Fibroblast of lung (primary cell): ENCODE measurements at regions not wholly inside any gene's neighbourhood (a gene's known extent, or its start where the extent isn't known, plus 50 kb on each side); places are given as distances from the start of the nearest gene placed in this dataset.

Source experiments
- DNase-seq, 2 donors: peaks; one replicate each; pipeline versions ENCODE4 v3.0.0 to v3.0.0-alpha.2; 2010; ENCODE audit warnings: low read depth in 2 of 2
- H2AFZ ChIP-seq: 2 replicates; pipeline ENCODE4 v1.5.1; 2012; ENCODE audit warnings: low read length, control low read depth, inconsistent platforms
- H3K27ac ChIP-seq: 2 replicates; pipeline ENCODE4 v1.5.1; 2011; ENCODE audit warnings: low read length, control low read depth; ENCODE audit not compliant: insufficient read depth
- H3K27me3 ChIP-seq: 2 replicates; pipeline ENCODE4 v1.5.1; 2011; ENCODE audit warnings: mild to moderate bottlenecking, low read length; ENCODE audit not compliant: control insufficient read depth, insufficient read depth
- H3K36me3 ChIP-seq: 2 replicates; pipeline ENCODE4 v1.5.1; 2011; ENCODE audit warnings: low read length; ENCODE audit not compliant: control insufficient read depth, insufficient read depth
- H3K4me1 ChIP-seq: 2 replicates; pipeline ENCODE4 v1.5.1; 2011; ENCODE audit warnings: low read length; ENCODE audit not compliant: control insufficient read depth, insufficient read depth; ENCODE audit errors: extremely low read depth
- H3K4me2 ChIP-seq: 2 replicates; pipeline ENCODE4 v1.5.1; 2011; ENCODE audit warnings: low read length, control low read depth; ENCODE audit not compliant: insufficient read depth; ENCODE audit errors: extremely low read depth
- H3K4me3 ChIP-seq, 4 experiments: fragments of 200-600 bp in 1 of 4; sonication (generic) in 1 of 4; replicated peaks in 1 of 4; 2 replicates each; pipeline ENCODE4 v1.5.1; 2011 to 2016; ENCODE audit warnings: low read length in 4 of 4, low read depth in 3 of 4, mild to moderate bottlenecking in 3 of 4, control low read depth in 2 of 4, inconsistent platforms in 1 of 4, mixed read lengths in 1 of 4; ENCODE audit not compliant: insufficient read depth in 1 of 4; ENCODE audit errors: control extremely low read depth in 1 of 4
- H3K79me2 ChIP-seq: 2 replicates; pipeline ENCODE4 v1.5.1; 2012; ENCODE audit warnings: mild to moderate bottlenecking, low read length, inconsistent platforms; ENCODE audit not compliant: control insufficient read depth, insufficient read depth
- H3K9ac ChIP-seq: 2 replicates; pipeline ENCODE4 v1.5.1; 2011; ENCODE audit warnings: mild to moderate bottlenecking, low read length, control low read depth; ENCODE audit not compliant: insufficient read depth
- H3K9me3 ChIP-seq: 2 replicates; pipeline ENCODE4 v1.5.1; 2012; ENCODE audit warnings: low read depth, low read length; ENCODE audit not compliant: control insufficient read depth, insufficient read depth
- H4K20me1 ChIP-seq: 2 replicates; pipeline ENCODE4 v1.5.1; 2011; ENCODE audit warnings: low read length; ENCODE audit not compliant: control insufficient read depth, insufficient read depth; ENCODE audit errors: extremely low read depth
- CTCF ChIP-seq, 2 donors: IDR thresholded peaks in 1 of 2; conservative IDR thresholded peaks in 1 of 2; 1 replicate in 1 of 2; 2 replicates in 1 of 2; pipeline ENCODE4 v1.5.1; 2011 to 2012; ENCODE audit warnings: low read length in 2 of 2, control low read depth in 1 of 2, inconsistent platforms in 1 of 2, low read depth in 1 of 2, mild to moderate bottlenecking in 1 of 2
- EZH2 ChIP-seq: IDR thresholded peaks from 2 replicates; pipeline ENCODE4 v1.5.1; 2012; ENCODE audit warnings: low read length, control low read depth, mild to moderate bottlenecking; ENCODE audit errors: missing control alignments

- Histone ChIP-seq H2AFZ (no peak overlapping the region), H3K79me2 (no peaks in the 10 kb centered on the region), H3K9ac (no peak overlapping the region), H3K36me3 (no peaks in the 10 kb centered on the region), H3K4me3 (no peak overlapping the region), H3K27ac (no peak overlapping the region), H3K9me3 (no peaks in the 10 kb centered on the region), H3K27me3 (no peaks in the 10 kb centered on the region), H4K20me1 (no peaks in the 10 kb centered on the region), H3K4me1 (no peaks in the 10 kb centered on the region), H3K4me2 (no peak overlapping the region)
- DNase-seq: no peak
- TF ChIP-seq CTCF (conservative IDR thresholded peaks at IDR 0.05 in 1 of 2, IDR thresholded peaks at IDR 0.05 in 1 of 2; ENCODE audit: low read depth in 1 of 2, low read length in 2 of 2) (no peak), EZH2 (no peak)
Measured at GRCh38 chr10:128451879-128452278, 325.7 kb upstream of the MKI67 start.

- no peaks in the 10 kb centered on the region for H4K20me1 ChIP-seq
- H3K36me3 ChIP-seq: no peaks in the 10 kb centered on the region
- H3K4me2 ChIP-seq: no peak overlapping the region
- TF ChIP-seq EZH2: no peak
- no peak for TF ChIP-seq CTCF (conservative IDR thresholded peaks at IDR 0.05 in 1 of 2, IDR thresholded peaks at IDR 0.05 in 1 of 2; ENCODE audit: low read depth in 1 of 2, low read length in 2 of 2)
- no peak overlapping the region for H3K4me3 ChIP-seq
- H3K4me1 ChIP-seq: no peaks in the 10 kb centered on the region
- H2AFZ ChIP-seq: no peak overlapping the region
- H3K27me3 ChIP-seq: no peaks in the 10 kb centered on the region
- H3K27ac ChIP-seq: no peak overlapping the region
- no peaks in the 10 kb centered on the region for H3K9me3 ChIP-seq
- H3K79me2 ChIP-seq: no peaks in the 10 kb centered on the region
- no peak overlapping the region for H3K9ac ChIP-seq
- no peak for DNase-seq
Measured at GRCh38 chr10:128456271-128456670, 330.0 kb upstream of the MKI67 start.

GRCh38 chr10:128457136-128457535 is 330.9 kb upstream of the MKI67 start:
- Histone ChIP-seq H3K27ac (no peak overlapping the region), H2AFZ (no peak overlapping the region), H3K4me3 (no peak overlapping the region), H3K9ac (no peak overlapping the region), H3K4me2 (no peak overlapping the region), H3K27me3 (no peaks in the 10 kb centered on the region), H3K79me2 (no peaks in the 10 kb centered on the region), H3K9me3 (no peaks in the 10 kb centered on the region), H4K20me1 (no peaks in the 10 kb centered on the region), H3K36me3 (no peaks in the 10 kb centered on the region), H3K4me1 (no peaks in the 10 kb centered on the region)
- DNase-seq: no peak
- TF ChIP-seq EZH2: no peak
- no peak for TF ChIP-seq CTCF (conservative IDR thresholded peaks at IDR 0.05 in 1 of 2, IDR thresholded peaks at IDR 0.05 in 1 of 2; ENCODE audit: low read depth in 1 of 2, low read length in 2 of 2)
